HepG2 (cell line): ENCODE measurements at regions not wholly inside any gene's neighbourhood (a gene's known extent, or its start where the extent isn't known, plus 50 kb on each side); places are given as distances from the start of the nearest gene placed in this dataset.

ENCODE experiments used
- ATAC-seq: fragments of 200-7000 bp; cut with Tn5 transposase; 3 replicates; pipeline ENCODE4 v1.9.1; 2020; ENCODE audit warnings: mild to moderate bottlenecking, moderate library complexity
- BruUV-seq: library from RNA; stranded (reverse); fragments of 400-500 nt; replicated peaks from 2 replicates; lab custom pipeline; 2021; lab: Mats Ljungman, UMichigan
- CTCF ChIA-PET: fragments of 300-600 bp; formaldehyde crosslinking; extraction: SDS; loops from one replicate; lab custom pipeline; 2021; ENCODE audit warnings: low total read pairs, inconsistent platforms, low intra/inter-chr PET ratio; lab: Yijun Ruan, JAX
- POLR2A ChIA-PET: fragments of 350-600 bp; sonication (Branson Sonifier 250); formaldehyde crosslinking; loops from one replicate; lab custom pipeline; 2020; ENCODE audit warnings: antibody characterized with exemption, inconsistent platforms; lab: Yijun Ruan, JAX
- DNase-seq: peaks from one replicate; pipeline ENCODE4 v3.0.0-alpha.2; 2015; ENCODE audit warnings: low spot score
- FAIRE-seq: peaks from 3 replicates; lab custom pipeline; 2011; peaks lifted over from hg19 to GRCh38; lab: Jason Lieb, UNC
- H2AFZ ChIP-seq: one replicate; pipeline ENCODE4 v1.6.1; 2011; ENCODE audit warnings: low read length, inconsistent platforms
- H3K27ac ChIP-seq: fragments of 300-600 bp; 3 replicates; pipeline ENCODE4 v1.8.0; 2011; ENCODE audit warnings: mixed run types, mild to moderate bottlenecking, mixed read lengths, low read length, inconsistent platforms; ENCODE audit not compliant: insufficient read depth; ENCODE audit errors: extremely low read length
- H3K27me3 ChIP-seq, 2 experiments: fragments of 200-600 bp in 1 of 2; 2 replicates in 1 of 2; 3 replicates in 1 of 2; pipeline versions ENCODE4 v1.6.0 to v1.8.0; 2011; ENCODE audit warnings: low read length in 2 of 2, mild to moderate bottlenecking in 2 of 2, moderate library complexity in 2 of 2, inconsistent platforms in 1 of 2; ENCODE audit not compliant: insufficient read depth in 2 of 2, control insufficient read depth in 1 of 2
- H3K36me3 ChIP-seq, 2 experiments: fragments of 200-600 bp in 1 of 2; replicated peaks in 1 of 2; 2 replicates in 1 of 2; 3 replicates in 1 of 2; pipeline versions ENCODE4 v1.5.1 to v1.8.0; 2011; ENCODE audit warnings: low read length in 2 of 2, inconsistent platforms in 1 of 2; ENCODE audit not compliant: insufficient read depth in 2 of 2, control insufficient read depth in 1 of 2
- H3K4me1 ChIP-seq: 2 replicates; pipeline ENCODE4 v1.5.1; 2012; ENCODE audit warnings: low read length, inconsistent platforms; ENCODE audit not compliant: insufficient read depth
- H3K4me2 ChIP-seq: 2 replicates; pipeline ENCODE4 v1.6.0; 2011; ENCODE audit warnings: low read depth, low read length, inconsistent platforms
- H3K4me3 ChIP-seq, 3 experiments: fragments of 200-600 bp in 1 of 3; sonication (generic), shearing (Covaris generic) in 1 of 3; replicated peaks in 1 of 3; 2 replicates each; pipeline ENCODE4 v1.5.1; 2011 to 2016; ENCODE audit warnings: low read length in 3 of 3, inconsistent platforms in 2 of 3, low read depth in 2 of 3, mild to moderate bottlenecking in 2 of 3, control low read depth in 1 of 3, mixed read lengths in 1 of 3; ENCODE audit not compliant: insufficient read depth in 1 of 3
- H3K79me2 ChIP-seq: one replicate; pipeline ENCODE4 v1.6.1; 2011; ENCODE audit warnings: low read length, inconsistent platforms; ENCODE audit not compliant: insufficient read depth
- H3K9ac ChIP-seq: 2 replicates; pipeline ENCODE4 v1.6.0; 2011; ENCODE audit warnings: mild to moderate bottlenecking, low read depth, low read length, inconsistent platforms; ENCODE audit not compliant: insufficient read depth
- H3K9me3 ChIP-seq: 2 replicates; pipeline ENCODE4 v1.5.1; 2012; ENCODE audit warnings: mild to moderate bottlenecking, low read length
- H4K20me1 ChIP-seq: 2 replicates; pipeline ENCODE4 v1.6.0; 2011; ENCODE audit warnings: inconsistent platforms, mild to moderate bottlenecking, low read length, moderate library complexity; ENCODE audit not compliant: insufficient read depth
- CREBL2 ChIP-seq: sonication (generic); formaldehyde crosslinking; IDR thresholded peaks from 2 replicates; pipeline ENCODE4 v1.8.1; 2023; ENCODE audit warnings: missing genetic modification reagents, mild to moderate bottlenecking, borderline replicate concordance
- ERF ChIP-seq: IDR thresholded peaks from 2 replicates; pipeline ENCODE4 v1.6.1; 2018; ENCODE audit warnings: missing biosample characterization, missing genetic modification reagents
- ISL2 ChIP-seq: sonication (generic); formaldehyde crosslinking; IDR thresholded peaks from 2 replicates; pipeline ENCODE4 v1.5.0; 2020; ENCODE audit warnings: missing genetic modification reagents
- NR1H2 ChIP-seq: sonication (generic); formaldehyde crosslinking; IDR thresholded peaks from 2 replicates; pipeline ENCODE4 v1.8.1; 2022; ENCODE audit warnings: low read depth, missing genetic modification reagents, borderline replicate concordance
- REL ChIP-seq: sonication (generic); formaldehyde crosslinking; conservative IDR thresholded peaks from 2 replicates; pipeline ENCODE4 v1.8.0; 2022; ENCODE audit warnings: mild to moderate bottlenecking, missing genetic modification reagents, moderate library complexity
- SNRNP70 ChIP-seq: fragments of 200-400 bp; formaldehyde crosslinking; IDR thresholded peaks from 2 replicates; pipeline ENCODE4 v1.6.1; 2017; ENCODE audit warnings: mild to moderate bottlenecking, low read depth, low read length, moderate library complexity
- THAP8 ChIP-seq: sonication (generic); formaldehyde crosslinking; IDR thresholded peaks from 2 replicates; pipeline ENCODE4 v1.5.1; 2020; ENCODE audit warnings: missing genetic modification reagents, mild to moderate bottlenecking, borderline replicate concordance
- ZFP36 ChIP-seq: fragments of 150-350 bp; IDR thresholded peaks from 2 replicates; pipeline ENCODE4 v1.6.1; 2018; ENCODE audit warnings: borderline replicate concordance, low read length, low read depth; ENCODE audit not compliant: partially characterized antibody
- ZFP41 ChIP-seq: sonication (generic); formaldehyde crosslinking; IDR thresholded peaks from 2 replicates; pipeline ENCODE4 v1.4.0; 2020; ENCODE audit warnings: mild to moderate bottlenecking, missing genetic modification reagents, borderline replicate concordance
- ZGPAT ChIP-seq: IDR thresholded peaks from 2 replicates; pipeline ENCODE4 v1.6.1; 2016; ENCODE audit warnings: mild to moderate bottlenecking
- ZNF207 ChIP-seq: fragments of 450-650 bp; IDR thresholded peaks from 2 replicates; pipeline ENCODE4 v1.6.1; 2016; ENCODE audit warnings: antibody characterized with exemption, borderline replicate concordance
- ZNF326 ChIP-seq: sonication (generic); formaldehyde crosslinking; IDR thresholded peaks from 2 replicates; pipeline ENCODE4 v1.4.0; 2020; ENCODE audit warnings: missing genetic modification reagents, borderline replicate concordance
- ZNF496 ChIP-seq: sonication (generic); formaldehyde crosslinking; IDR thresholded peaks from 2 replicates; pipeline ENCODE4 v1.8.1; 2023; ENCODE audit warnings: mild to moderate bottlenecking, moderate library complexity, missing genetic modification reagents; ENCODE audit not compliant: insufficient replicate concordance
- ZNF503 ChIP-seq: sonication (generic); formaldehyde crosslinking; IDR thresholded peaks from 2 replicates; pipeline ENCODE4 v1.4.0; 2020; ENCODE audit warnings: missing genetic modification reagents
- ZNF543 ChIP-seq: sonication (generic); formaldehyde crosslinking; IDR thresholded peaks from 2 replicates; pipeline ENCODE4 v1.4.0; 2020; ENCODE audit warnings: mild to moderate bottlenecking, missing genetic modification reagents
- ZNF782 ChIP-seq: sonication (generic); formaldehyde crosslinking; IDR thresholded peaks from 2 replicates; pipeline ENCODE4 v1.4.0; 2020; ENCODE audit warnings: missing genetic modification reagents, mild to moderate bottlenecking, borderline replicate concordance
- WGBS: methylation state at CpG from one replicate; pipeline ENCODE4 v1.1.6; 2017; ENCODE audit warnings: low lambda C conversion rate; 5-methylcytosine and 5-hydroxymethylcytosine counted together
- in situ Hi-C: cut with HindIII; loops from 2 replicates; pipeline ENCODE4 v1.10.0; 2017; ENCODE audit warnings: low pct_unique_long_range_greater_than_20kb; ENCODE audit not compliant: extremely low pct_ligation_motif_present
- intact Hi-C: fragments of 100-400 bp; cut with micrococcal nuclease; formaldehyde crosslinking; loops from one replicate; pipeline ENCODE4 v1.10.0; 2022; ENCODE audit not compliant: unreplicated experiment

GRCh38 chr21:25421321-25422028 lies 185.8 kb downstream of the MRPL39 start:
- 13% methylated on average over 6 of the region's 6 CpGs for WGBS
- in situ Hi-C loops, result no loop called here
- TF ChIP-seq ERF (CRISPR knock-in tag) (no peak), SNRNP70 (no peak), ZNF326 (no peak), ZNF782 (CRISPR knock-in tag) (no peak), ZNF496 (CRISPR knock-in tag) (no peak), ZFP41 (CRISPR knock-in tag) (no peak), THAP8 (CRISPR knock-in tag) (no peak), CREBL2 (no peak), ZFP36 (no peak), NR1H2 (CRISPR knock-in tag) (no peak), ZGPAT (CRISPR knock-in tag) (no peak), ZNF543 (no peak), ZNF207 (no peak), REL (CRISPR knock-in tag) (no peak), ISL2 (CRISPR knock-in tag) (no peak), ZNF503 (no peak)
- H3K4me2 ChIP-seq, result no peak overlapping the region
- ATAC-seq (no peak), FAIRE-seq (no peak), DNase-seq (no peak)
- peaks cover 61% of the 10 kb centered on the region for H3K9me3 ChIP-seq
- no peaks in the 10 kb centered on the region for H4K20me1 ChIP-seq
- no peaks in the 10 kb centered on the region for H3K36me3 ChIP-seq
- no peak overlapping the region for H3K27ac ChIP-seq
- H3K4me1 ChIP-seq, result no peaks in the 10 kb centered on the region
- H3K27me3 ChIP-seq, result no peaks in the 10 kb centered on the region; a peak in 1 of 5 replicates
- POLR2A ChIA-PET, result no interaction called here
- CTCF ChIA-PET, result no interaction called here
- no peak overlapping the region for H3K4me3 ChIP-seq
- intact Hi-C loops, result no loop called here
- no peaks in the 10 kb centered on the region for H3K79me2 ChIP-seq
- H3K9ac ChIP-seq, result no peak overlapping the region
- no peak overlapping the region for H2AFZ ChIP-seq
- BruUV-seq, result no TSS peak
